HG03432 (cell line): ENCODE measurements at regions not wholly inside any gene's neighbourhood (a gene's known extent, or its start where the extent isn't known, plus 50 kb on each side); places are given as distances from the start of the nearest gene placed in this dataset.

Experiments
- ATAC-seq: cut with Tn5 transposase; IDR thresholded peaks from one replicate; pipeline ENCODE4 v1.9.1; 2021; ENCODE audit warnings: mild to moderate bottlenecking, moderate library complexity; ENCODE audit not compliant: unreplicated experiment

DNA sequence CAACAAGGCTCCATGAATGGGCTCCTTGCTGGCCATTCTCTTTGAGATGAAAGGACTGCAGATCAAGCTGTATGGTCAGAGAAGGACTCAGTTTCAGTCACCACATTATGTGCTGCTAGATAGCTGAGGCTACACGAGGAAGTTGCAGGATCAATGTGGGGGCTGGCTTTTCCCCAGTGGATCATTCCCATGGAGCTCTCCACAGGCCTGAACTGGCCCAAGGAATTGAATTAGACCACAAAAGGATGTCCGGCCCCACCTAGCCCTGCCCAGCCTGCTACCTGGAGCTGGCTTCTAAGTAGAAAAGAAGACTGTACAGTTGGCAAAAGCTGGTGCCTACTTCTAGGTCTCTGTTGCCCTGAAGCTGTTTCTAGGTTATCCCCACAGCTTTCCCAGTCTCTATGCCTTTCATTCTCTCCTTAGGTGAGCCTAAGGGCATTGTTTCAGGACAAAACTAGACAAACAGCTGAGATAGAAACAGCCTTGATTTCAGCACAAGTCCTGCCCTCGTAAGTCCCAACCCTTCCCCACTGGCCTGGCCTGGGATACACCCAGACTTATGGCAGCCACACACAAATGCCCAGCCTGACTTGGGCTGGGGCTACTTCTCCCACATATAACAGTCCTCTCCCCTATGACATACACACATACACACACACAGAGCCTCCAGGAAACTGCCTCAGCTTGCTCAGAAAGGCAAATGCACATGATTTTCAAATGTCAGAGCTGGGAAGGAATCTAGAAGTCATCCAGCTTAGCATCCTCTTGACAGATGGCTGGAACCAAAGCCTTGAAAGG, 129.1 kb upstream of the NCAM1 start:
- ATAC-seq, result no peak

DNA sequence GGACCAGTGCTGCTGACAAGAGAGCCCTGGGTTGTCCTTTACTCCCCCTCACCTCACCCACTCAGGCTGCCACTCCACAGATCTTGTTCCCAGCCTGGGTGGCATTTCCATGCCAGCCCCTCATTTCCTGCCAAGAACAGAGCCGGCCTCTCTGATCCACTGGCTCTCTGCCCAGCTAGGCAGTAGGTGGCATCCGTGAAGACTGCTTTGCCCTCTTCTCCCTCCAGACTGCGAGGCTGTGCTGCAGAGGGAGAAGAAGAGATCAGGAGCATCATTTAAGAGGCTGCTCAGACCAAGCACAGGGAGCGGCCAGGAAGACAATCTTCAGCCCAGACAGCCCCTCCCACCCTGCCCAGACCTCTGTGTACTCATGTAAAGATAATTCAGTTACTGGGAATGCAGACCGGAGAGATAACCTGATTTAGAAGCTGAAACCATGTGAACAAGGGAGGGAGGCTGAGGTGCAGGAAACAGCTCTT, 126.9 kb upstream of the NCAM1 start:
- ATAC-seq, result no peak

DNA sequence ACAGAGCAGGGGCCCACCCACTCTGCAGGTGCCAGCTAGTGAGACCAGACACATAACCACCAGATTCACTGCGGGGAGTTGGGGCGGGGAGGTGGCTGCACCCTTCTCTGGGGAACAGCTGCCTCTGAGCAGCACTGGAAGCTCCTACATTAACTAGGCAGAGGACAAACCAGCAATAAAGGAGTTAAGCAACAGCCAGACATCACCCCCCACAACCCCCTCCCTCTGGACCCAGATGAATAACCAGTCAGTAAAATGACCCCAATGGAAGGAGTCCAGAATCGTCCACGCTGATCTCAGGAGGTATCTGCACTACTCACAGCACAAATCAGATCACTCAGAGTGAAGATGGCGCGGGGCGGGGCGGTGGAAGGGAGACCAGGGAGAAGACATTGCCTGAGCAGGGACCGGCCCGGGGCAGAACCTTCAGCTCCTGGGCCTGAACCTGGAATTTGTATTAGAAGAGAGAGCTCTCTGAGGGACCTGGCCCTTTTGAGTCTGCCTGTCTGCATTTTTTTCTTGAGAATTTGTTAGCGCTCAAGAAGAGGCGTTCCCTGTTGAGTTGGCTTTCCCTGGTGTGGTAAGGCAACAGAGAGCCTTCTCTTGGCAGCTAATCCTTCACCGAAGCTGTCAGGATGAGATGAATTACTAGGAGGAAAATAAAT, 125.5 kb upstream of the NCAM1 start:
- ATAC-seq, result no peak

DNA sequence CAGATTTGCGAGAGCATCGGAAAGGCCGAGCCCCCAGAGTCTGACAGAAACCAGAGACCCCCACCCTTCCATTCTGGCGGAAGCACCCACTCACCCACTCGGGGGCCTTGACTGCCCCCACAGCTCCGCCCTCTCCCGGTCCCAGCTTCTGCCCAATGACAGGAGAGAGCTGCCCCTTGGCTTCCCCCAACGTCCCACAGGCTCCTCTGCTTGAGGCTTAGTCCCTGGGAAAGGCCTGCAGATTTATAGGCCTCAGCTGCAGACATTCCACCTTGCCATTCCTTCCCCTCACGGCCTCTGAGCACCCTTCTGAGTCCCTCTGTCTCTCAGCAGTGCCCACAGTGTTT, 125.0 kb upstream of the NCAM1 start:
- ATAC-seq, result no peak

DNA sequence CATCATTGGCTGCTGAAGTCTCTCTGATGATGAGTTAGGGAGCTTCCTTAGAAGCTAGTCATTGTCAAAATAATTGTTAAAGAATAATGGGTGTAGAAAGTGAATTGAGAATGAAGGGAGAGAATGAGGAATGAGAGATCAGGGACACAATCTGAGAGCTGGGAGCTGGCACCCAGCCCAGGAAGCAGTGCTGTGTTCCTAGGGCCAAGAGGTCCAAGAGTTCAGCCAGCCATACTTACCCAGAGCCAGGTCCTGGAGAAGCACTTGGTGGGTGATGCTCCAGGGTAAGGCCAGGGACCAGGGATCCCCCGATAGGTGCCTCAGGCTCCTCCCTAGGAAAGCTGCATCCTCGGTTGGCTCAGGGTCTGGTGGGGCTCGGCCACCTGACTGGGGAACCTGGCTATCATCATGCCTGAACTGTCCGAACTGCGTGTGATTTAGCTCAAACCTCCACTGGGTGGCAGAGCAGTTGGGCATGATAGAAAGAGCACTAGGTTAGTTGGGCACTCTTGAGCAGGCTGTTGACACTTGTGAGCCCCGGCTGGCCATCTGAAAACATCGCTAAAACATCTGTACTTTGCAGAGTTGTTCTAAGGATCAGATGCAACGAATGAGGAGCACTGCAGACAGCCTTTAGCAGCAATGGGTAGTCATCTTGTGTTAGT, 123.9 kb upstream of the NCAM1 start:
- no peak for ATAC-seq

DNA sequence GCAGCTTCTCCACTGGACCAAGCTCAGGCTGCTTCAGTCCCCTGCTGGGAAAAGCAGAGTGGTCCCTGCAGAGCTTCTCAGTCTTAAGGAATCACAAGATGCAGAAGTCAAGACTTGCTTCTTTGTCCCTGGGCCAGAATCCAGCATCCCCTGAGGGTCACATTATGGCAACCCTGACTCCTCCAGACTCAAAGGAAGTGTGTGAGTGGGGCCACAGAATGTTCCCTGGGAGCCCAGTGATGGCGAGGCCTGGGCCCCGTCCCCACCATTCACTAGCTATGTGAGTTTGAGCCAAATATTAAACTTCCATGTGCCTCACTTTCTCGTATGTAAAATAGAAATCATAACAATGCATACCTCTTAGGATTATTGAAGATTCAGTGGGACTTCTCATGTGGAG, 122.2 kb upstream of the NCAM1 start:
- no peak for ATAC-seq

DNA sequence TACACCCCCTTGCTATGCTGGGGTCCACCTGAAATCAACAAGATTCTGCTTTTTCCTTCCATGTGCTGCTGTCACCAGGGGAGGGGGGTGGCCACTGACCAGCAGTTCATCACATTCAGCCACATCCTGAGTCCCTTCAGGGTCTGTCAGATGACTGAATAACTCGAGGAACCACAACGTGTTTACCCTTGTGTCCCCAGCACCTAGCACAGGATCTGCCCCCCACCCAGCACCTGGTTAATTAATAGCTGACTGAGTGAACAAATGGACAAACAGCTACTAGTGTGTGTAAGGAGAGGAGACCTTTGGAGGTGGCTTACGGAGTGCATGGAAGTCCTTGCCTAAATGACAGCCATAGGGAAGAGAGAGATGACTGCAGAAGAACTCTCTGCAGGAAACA, 119.5 kb upstream of the NCAM1 start:
- ATAC-seq, result no peak

DNA sequence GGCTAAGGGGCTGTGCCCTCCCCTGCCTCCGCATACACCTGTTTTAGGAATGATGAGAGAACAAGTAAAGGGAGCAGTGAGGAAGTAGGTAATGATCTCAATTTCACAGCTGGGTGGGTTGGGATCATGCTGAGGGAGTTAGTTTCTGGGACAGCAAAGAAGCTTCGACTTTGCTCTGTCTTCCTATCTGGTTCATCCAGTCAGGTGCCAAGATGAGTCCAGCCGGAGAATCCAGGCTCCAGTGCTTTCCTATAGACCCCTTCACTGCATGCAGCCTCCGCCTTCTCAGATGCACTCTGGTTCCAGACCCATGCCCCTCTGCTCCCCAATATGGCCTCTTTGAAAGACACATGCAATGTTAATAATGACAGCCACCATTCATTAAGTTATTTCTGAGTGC, 119.1 kb upstream of the NCAM1 start:
- ATAC-seq, result no peak

DNA sequence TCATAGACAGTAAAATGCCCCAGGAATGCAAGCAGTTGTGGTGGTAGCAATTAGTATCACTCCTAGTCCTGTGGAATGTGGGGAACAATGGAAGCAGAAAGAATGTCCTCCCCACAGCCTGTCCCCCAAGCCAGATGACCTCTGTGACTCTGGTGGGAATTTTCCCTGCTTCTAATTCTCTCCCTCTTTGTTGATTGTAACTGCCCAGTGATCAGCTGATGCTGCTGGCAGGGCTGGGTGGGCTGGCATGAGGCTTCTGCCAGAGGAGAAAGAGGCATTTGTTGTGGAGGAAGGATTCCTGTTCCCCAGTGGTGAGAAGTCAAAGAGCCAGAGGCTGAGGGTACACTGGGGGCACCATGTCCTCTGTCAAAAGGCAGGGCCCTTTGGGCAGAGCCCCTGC, 116.7 kb upstream of the NCAM1 start:
- ATAC-seq, result no peak

DNA sequence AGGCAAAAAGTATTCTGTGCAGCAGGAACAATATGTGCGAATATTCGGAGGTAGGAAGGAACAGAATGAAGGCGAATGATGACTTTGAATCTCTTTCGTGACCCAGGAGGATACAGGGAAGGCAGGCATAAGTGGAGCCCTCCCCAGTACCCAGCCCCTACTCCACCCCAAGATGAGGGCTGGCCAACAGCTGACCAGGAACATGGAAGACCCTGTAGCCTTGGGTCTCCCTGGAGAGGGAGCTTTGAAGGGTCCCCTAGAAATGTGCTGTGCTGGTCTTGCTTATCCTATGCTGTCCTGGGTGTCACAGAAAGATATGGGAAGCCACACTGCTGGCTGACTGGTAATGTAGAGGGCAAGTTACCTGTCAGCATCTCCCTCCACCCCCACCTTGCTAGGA, 113.7 kb upstream of the NCAM1 start:
- ATAC-seq, result no peak

DNA sequence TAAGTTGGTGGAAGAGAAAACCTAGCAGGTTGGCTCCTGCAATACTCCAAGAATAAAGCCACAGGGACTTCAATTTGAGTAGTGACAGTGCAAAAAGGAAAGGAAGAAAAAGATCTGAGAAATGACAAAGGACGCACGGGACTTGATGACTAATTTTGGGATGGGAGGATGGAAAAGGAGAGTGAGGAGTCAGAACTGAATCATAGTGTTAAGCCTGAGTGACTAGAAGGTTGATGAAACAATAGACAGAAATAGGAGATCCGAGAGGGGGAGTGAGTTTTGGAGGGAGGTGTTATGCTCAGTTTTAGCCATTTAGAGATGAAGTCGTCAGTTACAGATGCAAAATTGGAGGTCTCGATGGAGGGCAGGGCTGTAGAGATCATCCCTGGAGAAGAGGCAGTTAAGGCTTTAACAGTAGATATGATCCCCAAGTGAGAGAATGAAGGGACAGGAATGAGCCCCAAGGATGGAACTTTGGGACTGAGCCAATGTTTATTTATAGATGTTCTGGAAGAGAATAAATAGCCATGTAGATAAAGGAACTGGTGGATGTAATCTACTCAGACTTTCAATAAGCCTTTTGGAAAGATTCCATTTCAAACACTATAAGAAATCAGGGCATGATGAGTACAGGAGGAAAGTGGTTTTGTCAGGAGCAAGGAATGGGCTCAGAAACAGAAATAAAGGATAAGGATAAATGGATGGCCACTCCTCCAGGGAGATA, 108.9 kb upstream of the NCAM1 start:
- no peak for ATAC-seq

DNA sequence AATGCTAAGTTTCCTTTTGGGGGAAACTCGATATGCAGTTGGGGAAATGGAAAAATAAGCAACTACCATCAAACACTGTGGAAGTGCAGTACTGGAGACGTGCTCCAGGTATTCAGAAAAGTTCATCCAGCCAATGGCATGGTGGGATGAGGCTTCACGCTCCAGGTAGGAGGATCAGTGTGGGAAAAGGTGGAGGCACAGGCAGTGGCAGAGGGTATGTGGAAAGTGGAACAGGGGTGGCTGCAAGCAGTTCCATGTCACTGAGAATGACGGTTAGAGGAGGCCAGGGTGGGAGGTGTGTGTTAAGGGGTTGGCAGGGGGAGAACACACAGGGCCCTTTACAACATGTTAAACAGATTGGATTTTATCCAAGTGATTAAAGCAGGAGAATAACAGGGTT, 105.1 kb upstream of the NCAM1 start:
- no peak for ATAC-seq

DNA sequence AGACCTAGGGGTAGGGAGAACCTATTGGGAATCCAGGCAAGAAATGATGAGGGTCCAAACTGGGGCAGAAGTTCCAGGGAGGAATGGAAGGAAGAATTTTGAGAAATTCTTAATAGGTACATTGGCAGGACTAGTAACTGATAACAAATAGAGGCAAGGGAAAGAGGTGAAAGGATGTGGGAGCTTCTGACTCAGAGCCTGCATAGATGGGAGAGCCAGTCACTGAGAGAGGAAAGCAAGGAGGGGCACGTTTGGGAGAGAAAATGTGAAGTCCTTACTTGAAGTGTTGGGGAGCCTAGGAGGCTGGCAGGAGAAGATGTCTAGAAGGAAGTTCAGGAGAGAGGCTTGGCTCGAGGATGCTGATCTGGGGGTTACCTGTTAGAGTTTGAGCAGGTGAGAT, 104.6 kb upstream of the NCAM1 start:
- no peak for ATAC-seq

DNA sequence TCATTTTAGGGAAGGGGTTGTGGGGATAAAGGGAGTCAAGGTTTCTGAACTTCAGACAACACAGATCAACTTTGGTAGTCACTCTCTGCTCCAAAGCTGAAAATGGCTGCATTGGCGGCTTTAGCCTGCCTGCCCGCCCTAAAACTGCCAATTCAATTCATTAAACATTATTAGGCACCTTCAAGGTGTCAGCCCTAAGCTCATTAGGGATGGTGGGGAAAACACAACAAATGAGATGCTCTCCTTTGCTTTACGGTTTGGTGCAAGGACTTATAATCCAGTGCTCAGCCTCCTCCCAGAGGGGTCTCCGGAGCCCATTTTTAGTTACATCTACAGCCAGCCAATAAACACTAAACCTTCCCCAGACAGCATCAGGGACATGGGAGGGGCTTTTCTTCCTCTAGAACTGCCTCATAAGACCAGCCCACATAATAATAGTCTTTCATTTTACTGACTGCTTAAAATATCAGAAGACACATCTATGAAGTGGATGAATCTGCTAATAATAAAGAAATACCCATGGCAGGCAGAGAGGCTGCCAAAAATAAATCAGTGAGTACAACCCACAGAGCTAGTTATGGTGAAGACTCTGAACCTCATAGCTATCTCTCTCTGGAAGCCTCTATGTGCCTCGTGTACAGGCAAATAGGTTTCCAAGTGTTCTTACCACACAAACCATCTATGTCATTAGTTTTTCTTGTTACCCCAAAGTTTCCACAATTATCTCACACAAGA, 102.8 kb upstream of the NCAM1 start:
- no peak for ATAC-seq

DNA sequence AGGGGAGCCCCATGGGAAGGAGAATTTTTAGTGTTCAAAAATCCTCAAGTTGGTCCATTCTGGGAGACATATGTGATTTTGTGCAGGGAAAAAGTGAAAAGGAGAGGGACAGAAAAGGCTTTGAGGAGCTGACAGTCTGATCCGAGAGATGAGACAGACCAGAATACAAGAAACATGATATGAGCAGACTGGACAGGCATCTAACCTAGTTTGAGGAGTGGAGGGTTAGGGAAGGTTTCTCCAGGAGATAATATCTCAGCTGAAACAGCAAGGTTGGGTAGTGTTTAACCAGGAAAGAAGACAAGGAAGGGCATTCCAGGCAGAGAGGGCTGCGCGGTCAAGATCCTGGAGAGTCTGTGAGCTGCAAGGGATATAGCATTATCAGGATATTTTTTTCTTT, 101.4 kb upstream of the NCAM1 start:
- ATAC-seq, result no peak

DNA sequence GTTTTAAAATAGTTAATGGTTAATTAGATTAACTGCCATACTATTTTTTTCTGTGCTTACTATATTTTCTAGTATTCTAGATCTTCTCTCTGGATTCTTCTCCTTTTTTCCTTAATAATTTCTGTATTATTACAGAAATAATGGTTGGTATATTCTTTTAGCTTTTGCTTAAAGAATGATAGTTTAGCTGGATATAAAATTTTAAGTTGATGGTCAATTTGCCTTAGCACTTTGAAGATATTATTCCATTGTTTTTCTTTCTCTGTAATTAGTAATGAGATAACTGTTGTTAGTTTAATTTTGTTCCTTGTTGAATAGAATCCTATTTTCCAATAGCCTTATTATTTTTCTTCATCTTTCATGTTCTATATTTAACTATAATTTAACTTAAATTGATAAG, 99.9 kb upstream of the NCAM1 start:
- no peak for ATAC-seq

DNA sequence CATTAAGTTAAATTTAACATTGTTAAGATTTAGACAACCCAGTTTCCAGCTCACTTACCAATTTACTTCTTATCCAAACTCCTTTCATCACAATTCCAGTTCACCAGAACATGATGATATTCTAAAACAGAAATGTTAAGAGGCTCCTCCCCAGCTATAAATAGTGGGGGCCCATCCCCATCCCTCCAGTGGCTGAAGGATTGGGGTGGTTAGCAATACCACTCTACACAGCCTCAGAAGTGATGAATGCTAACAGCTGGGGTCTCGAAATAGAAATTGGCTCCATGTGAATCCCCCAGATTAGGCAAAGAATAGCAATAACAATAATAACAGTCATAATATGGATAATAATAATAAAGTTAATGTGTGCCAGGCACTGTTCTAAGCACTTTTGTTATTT, 97.9 kb upstream of the NCAM1 start:
- ATAC-seq, result no peak

DNA sequence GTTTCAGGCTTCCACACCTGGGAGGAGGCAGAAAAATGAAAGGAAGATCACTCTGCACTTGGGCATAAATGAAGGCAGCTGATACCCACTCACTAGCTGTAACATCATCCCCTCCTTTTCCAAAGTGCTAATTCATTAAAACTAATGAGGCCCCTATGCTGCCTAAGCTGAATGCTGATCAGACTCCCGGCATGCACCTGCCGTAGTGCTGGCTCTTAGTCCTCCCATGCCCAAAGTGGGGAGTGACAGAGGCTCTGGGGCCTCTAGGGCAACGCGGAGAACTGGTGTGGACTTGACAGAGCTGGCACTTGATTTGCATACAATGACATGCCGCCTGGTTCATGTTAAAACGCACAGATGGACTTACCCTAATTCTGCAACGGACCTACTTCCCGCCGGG, 96.5 kb upstream of the NCAM1 start:
- no peak for ATAC-seq

DNA sequence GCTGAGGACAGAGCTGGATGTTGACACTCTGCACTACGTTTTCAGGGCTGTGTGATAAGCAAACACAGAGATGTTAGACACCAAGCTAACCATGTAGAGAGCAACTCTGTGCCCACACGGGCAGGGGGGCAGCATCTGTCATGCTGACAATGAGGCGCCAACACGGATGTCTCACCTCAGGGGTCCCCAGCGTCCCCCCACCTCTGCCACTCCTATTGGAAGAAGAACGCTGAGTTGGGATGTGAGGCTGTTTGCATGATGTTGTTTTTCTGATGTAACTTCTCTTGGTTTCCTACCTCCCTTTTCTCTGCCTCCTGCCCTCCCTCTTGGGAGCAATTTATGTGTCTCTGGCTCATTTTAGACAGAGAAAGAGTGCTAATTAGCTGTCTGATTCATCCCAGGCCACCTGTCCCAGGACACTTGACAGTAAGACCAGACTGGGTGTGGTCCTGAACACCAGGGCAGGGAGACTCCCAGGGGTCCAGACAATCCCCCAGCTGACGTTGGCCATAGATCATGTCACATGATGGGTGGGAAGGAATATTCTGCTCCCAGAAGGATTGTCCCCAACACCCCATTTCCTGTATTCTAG, 89.2 kb upstream of the NCAM1 start:
- ATAC-seq, result no peak

DNA sequence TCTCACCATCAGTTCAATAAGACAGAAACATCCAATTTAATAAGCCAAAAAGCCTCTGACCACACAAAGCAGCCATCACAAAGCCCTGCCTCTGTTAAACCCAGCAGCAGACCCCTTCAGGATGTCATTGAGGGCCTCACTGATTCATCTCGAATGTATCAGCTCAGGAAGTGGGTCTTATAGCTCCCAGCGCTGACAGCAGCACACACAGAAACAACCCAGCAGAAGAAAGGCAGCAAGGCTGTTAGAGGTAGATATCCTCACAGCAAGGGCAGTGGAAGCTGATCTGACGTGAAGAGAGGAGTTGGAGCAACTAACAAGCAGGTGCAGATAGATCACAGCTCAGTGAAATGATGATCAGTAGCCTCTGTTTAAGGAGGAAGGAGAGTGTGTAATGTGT, 86.2 kb upstream of the NCAM1 start:
- no peak for ATAC-seq

DNA sequence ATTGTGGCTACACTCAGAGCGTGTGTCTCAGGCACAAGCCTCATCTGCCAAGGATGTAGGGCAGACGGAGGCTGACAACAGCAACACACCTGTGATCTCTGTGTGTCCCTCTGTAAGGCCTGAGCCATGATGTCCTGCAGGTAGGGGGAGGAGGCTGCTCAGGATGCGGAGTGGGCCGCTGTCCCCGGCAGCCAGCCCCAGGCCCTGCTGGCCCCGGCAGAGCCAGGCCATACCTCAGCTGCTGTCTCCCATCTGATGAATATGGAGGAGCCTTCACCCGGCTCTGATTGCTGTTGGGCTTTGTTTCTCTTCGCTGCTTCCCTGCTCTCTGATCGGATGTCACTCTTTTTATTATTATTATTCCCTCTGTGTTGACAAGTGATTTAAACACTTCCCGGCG, 83.6 kb upstream of the NCAM1 start:
- no peak for ATAC-seq
